Neural progenitor cell (in vitro differentiated cells): ENCODE measurements at regions not wholly inside any gene's neighbourhood (a gene's known extent, or its start where the extent isn't known, plus 50 kb on each side); places are given as distances from the start of the nearest gene placed in this dataset.

Experiments
- DNase-seq: peaks from one replicate; pipeline ENCODE4 v3.0.0-alpha.2; 2016; ENCODE audit warnings: low spot score
- H2AFZ ChIP-seq: fragments of 200-600 bp; sonication (generic); replicated peaks from 2 replicates; pipeline ENCODE4 v1.6.1; 2016; ENCODE audit warnings: antibody characterized with exemption
- H3F3A ChIP-seq: fragments of 200-600 bp; sonication (generic); 2 replicates; pipeline ENCODE4 v1.6.1; 2016; ENCODE audit warnings: antibody characterized with exemption, low read depth
- H3K27ac ChIP-seq: fragments of 200-600 bp; sonication (generic); 2 replicates; pipeline ENCODE4 v1.5.1; 2016; ENCODE audit warnings: mild to moderate bottlenecking
- H3K27me3 ChIP-seq: fragments of 200-600 bp; sonication (generic); 2 replicates; pipeline ENCODE4 v1.6.1; 2016; ENCODE audit warnings: mild to moderate bottlenecking, moderate library complexity
- H3K36me3 ChIP-seq: fragments of 200-600 bp; sonication (generic); 2 replicates; pipeline ENCODE4 v1.5.1; 2016
- H3K4me1 ChIP-seq: fragments of 200-600 bp; sonication (generic); 2 replicates; pipeline ENCODE4 v1.6.1; 2016; ENCODE audit warnings: mixed run types
- H3K4me2 ChIP-seq: fragments of 200-600 bp; sonication (generic); 2 replicates; pipeline ENCODE4 v1.6.1; 2016
- H3K4me3 ChIP-seq: fragments of 200-600 bp; sonication (generic); 2 replicates; pipeline ENCODE4 v1.5.1; 2016
- H3K79me2 ChIP-seq: fragments of 200-600 bp; sonication (generic); 2 replicates; pipeline ENCODE4 v1.6.1; 2016; ENCODE audit warnings: low read depth
- H3K9ac ChIP-seq: fragments of 200-600 bp; sonication (generic); 2 replicates; pipeline ENCODE4 v1.6.1; 2016
- H3K9me3 ChIP-seq: fragments of 200-600 bp; sonication (generic); 2 replicates; pipeline ENCODE4 v1.5.1; 2016; ENCODE audit warnings: low read depth
- H4K20me1 ChIP-seq: fragments of 200-600 bp; sonication (generic); 2 replicates; pipeline ENCODE4 v1.6.1; 2016; ENCODE audit warnings: low read depth
- H3K27ac Mint-ChIP-seq: 3 replicates; pipeline ENCODE4 v1.8.0; 2021; ENCODE audit warnings: mixed read lengths
- H3K27me3 Mint-ChIP-seq: 2 replicates; pipeline ENCODE4 v1.8.0; 2022; ENCODE audit warnings: low read depth, mild to moderate bottlenecking, inconsistent platforms, moderate library complexity, mixed read lengths; ENCODE audit not compliant: insufficient read depth
- H3K36me3 Mint-ChIP-seq: 3 replicates; pipeline ENCODE4 v1.8.0; 2021; ENCODE audit warnings: mixed read lengths
- H3K4me1 Mint-ChIP-seq: 3 replicates; pipeline ENCODE4 v1.8.0; 2021; ENCODE audit warnings: mixed read lengths
- H3K4me3 Mint-ChIP-seq: 3 replicates; pipeline ENCODE4 v1.8.0; 2021; ENCODE audit warnings: mild to moderate bottlenecking, moderate library complexity, mixed read lengths
- H3K9me3 Mint-ChIP-seq: 3 replicates; pipeline ENCODE4 v1.8.0; 2020; ENCODE audit warnings: mixed read lengths
- CTCF ChIP-seq: fragments of 200-600 bp; sonication (generic); IDR thresholded peaks from 2 replicates; pipeline ENCODE4 v1.5.1; 2017; ENCODE audit warnings: antibody characterized with exemption, mild to moderate bottlenecking
- EZH2 ChIP-seq: fragments of 200-600 bp; sonication (generic); IDR thresholded peaks from 2 replicates; pipeline ENCODE4 v1.6.1; 2017; ENCODE audit warnings: antibody characterized with exemption, mild to moderate bottlenecking, moderate library complexity
- EZH2phosphoT487 ChIP-seq: fragments of 200-600 bp; sonication (generic); IDR thresholded peaks from 2 replicates; pipeline ENCODE4 v1.6.1; 2017; ENCODE audit warnings: antibody characterized with exemption

GRCh38 chr6:159443417-159443920 is 249.6 kb downstream of the SOD2 start:
- Histone ChIP-seq H3K9me3 (no peaks in the 10 kb centered on the region), H3K27me3 (peaks cover 7% of the 10 kb centered on the region), H4K20me1 (no peaks in the 10 kb centered on the region), H3K9ac (no peak overlapping the region), H3F3A (no peaks in the 10 kb centered on the region), H3K4me1 (no peaks in the 10 kb centered on the region), H3K4me2 (no peak overlapping the region), H3K4me3 (no peak overlapping the region), H3K79me2 (no peaks in the 10 kb centered on the region), H3K36me3 (no peaks in the 10 kb centered on the region), H3K27ac (no peak overlapping the region), H2AFZ (no peak overlapping the region)
- peaks cover 14% of the 10 kb centered on the region for H3K27me3 Mint-ChIP-seq
- H3K36me3 Mint-ChIP-seq: no peaks in the 10 kb centered on the region
- no peak for TF ChIP-seq EZH2phosphoT487
- TF ChIP-seq EZH2: no peak
- no peak for TF ChIP-seq CTCF
- H3K4me1 Mint-ChIP-seq: peaks cover 2% of the 10 kb centered on the region
- no peak for DNase-seq
- no peaks in the 10 kb centered on the region for H3K9me3 Mint-ChIP-seq
- H3K4me3 Mint-ChIP-seq: no peak overlapping the region
- no peak overlapping the region for H3K27ac Mint-ChIP-seq

GRCh38 chr6:159441704-159441981 is 251.4 kb downstream of the SOD2 start:
- Mint-ChIP-seq H3K27ac (no peak overlapping the region), H3K9me3 (no peaks in the 10 kb centered on the region), H3K4me3 (no peak overlapping the region), H3K36me3 (no peaks in the 10 kb centered on the region), H3K4me1 (peaks cover 3% of the 10 kb centered on the region), H3K27me3 (peaks cover 12% of the 10 kb centered on the region)
- Histone ChIP-seq H3K79me2 (no peaks in the 10 kb centered on the region), H3K27ac (no peak overlapping the region), H3K27me3 (no peaks in the 10 kb centered on the region), H2AFZ (no peak overlapping the region), H3K4me3 (no peak overlapping the region), H3F3A (no peaks in the 10 kb centered on the region), H3K9me3 (no peaks in the 10 kb centered on the region), H3K36me3 (no peaks in the 10 kb centered on the region), H3K9ac (no peak overlapping the region), H3K4me2 (no peak overlapping the region), H3K4me1 (no peaks in the 10 kb centered on the region), H4K20me1 (no peaks in the 10 kb centered on the region)
- DNase-seq: no peak
- TF ChIP-seq CTCF (no peak), EZH2 (no peak), EZH2phosphoT487 (no peak)

- Mint-ChIP-seq H3K9me3 (no peaks in the 10 kb centered on the region), H3K36me3 (no peaks in the 10 kb centered on the region), H3K4me3 (no peak overlapping the region), H3K4me1 (peaks cover 3% of the 10 kb centered on the region), H3K27ac (no peak overlapping the region), H3K27me3 (peaks cover 10% of the 10 kb centered on the region)
- no peak overlapping the region for H2AFZ ChIP-seq
- H4K20me1 ChIP-seq: no peaks in the 10 kb centered on the region
- H3K79me2 ChIP-seq: no peaks in the 10 kb centered on the region
- no peaks in the 10 kb centered on the region for H3K4me1 ChIP-seq
- H3K27me3 ChIP-seq: no peaks in the 10 kb centered on the region
- no peaks in the 10 kb centered on the region for H3F3A ChIP-seq
- H3K4me2 ChIP-seq: no peak overlapping the region
- no peaks in the 10 kb centered on the region for H3K36me3 ChIP-seq
- no peaks in the 10 kb centered on the region for H3K9me3 ChIP-seq
- no peak overlapping the region for H3K27ac ChIP-seq
- TF ChIP-seq CTCF (no peak), EZH2 (no peak), EZH2phosphoT487 (no peak)
- no peak overlapping the region for H3K4me3 ChIP-seq
- DNase-seq: no peak
- no peak overlapping the region for H3K9ac ChIP-seq
These were observed 251.9 kb downstream of the SOD2 start for GRCh38 chr6:159440911-159441703.
